GM18868 (cell line): ENCODE measurements at regions not wholly inside any gene's neighbourhood (a gene's known extent, or its start where the extent isn't known, plus 50 kb on each side); places are given as distances from the start of the nearest gene placed in this dataset.
A peak's percentile ranks its signal among the peaks of the same experiment; 100 is the strongest.

Experiments used
- ATAC-seq: cut with Tn5 transposase; IDR thresholded peaks from one replicate; pipeline ENCODE4 v1.9.1; 2021; ENCODE audit warnings: mild to moderate bottlenecking, moderate library complexity; ENCODE audit not compliant: unreplicated experiment

GRCh38 chr1:82931006-82931405, 1067.9 kb downstream of the TTLL7 start:
- no peak for ATAC-seq

DNA sequence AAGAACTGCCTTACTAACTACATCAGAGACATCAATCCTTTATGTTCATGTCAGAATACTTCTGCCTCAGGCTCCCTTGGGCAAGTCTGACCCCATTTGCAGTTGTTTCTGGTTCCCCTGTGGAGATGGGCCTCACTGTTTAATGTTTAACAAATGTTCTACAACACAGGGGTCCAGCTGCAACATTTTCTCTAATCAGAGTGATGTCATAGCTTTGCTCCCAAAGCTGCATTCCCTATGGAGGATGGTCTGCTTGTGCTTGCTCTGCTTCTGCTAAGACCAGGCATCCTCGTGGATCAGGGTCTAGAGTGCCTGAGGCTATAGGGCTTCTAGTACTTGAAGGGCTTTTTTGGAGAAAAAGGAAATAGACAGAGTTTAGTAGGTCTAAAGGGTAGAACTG, 1071.2 kb downstream of the TTLL7 start:
- no peak for ATAC-seq

DNA sequence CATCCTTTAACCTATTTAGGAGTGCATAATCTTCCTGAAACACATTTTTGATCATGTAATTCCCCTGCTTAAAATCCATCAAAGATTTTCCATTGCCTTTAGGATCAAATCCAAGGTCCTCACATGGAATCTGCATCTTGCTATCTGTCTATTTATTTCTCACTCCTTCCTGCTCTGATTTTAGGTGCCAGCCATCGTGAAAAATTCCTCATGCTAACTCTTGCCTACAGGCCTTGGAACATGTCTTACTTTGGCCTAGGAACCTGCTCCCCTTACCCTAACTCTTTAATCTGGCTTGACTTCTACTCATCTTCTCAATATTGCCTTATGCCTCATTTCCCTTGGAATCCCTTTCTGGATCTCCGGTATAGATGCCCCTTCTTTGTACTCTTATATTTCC, 1074.3 kb downstream of the TTLL7 start:
- no peak for ATAC-seq

DNA sequence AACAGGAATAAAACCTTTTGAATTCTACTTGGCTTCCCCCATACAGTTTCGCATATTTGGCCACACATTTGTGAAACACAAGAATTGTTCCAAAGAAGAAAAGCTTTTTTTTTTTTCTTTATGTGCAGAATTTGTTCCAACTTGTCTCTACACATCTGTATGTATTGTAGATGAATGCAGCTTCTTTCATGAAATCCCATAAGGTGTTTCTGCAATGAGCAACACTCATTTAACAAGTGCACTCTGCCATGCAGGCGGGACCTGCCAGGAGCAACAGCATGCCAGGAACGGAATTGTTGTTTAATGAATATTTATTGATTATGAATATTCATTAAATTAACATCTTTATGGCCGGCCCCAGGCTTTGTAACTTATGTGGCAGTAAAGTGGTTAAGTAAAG, 1075.0 kb downstream of the TTLL7 start:
- no peak for ATAC-seq

GRCh38 chr1:82921759-82922158, 1077.2 kb downstream of the TTLL7 start:
- no peak for ATAC-seq

DNA sequence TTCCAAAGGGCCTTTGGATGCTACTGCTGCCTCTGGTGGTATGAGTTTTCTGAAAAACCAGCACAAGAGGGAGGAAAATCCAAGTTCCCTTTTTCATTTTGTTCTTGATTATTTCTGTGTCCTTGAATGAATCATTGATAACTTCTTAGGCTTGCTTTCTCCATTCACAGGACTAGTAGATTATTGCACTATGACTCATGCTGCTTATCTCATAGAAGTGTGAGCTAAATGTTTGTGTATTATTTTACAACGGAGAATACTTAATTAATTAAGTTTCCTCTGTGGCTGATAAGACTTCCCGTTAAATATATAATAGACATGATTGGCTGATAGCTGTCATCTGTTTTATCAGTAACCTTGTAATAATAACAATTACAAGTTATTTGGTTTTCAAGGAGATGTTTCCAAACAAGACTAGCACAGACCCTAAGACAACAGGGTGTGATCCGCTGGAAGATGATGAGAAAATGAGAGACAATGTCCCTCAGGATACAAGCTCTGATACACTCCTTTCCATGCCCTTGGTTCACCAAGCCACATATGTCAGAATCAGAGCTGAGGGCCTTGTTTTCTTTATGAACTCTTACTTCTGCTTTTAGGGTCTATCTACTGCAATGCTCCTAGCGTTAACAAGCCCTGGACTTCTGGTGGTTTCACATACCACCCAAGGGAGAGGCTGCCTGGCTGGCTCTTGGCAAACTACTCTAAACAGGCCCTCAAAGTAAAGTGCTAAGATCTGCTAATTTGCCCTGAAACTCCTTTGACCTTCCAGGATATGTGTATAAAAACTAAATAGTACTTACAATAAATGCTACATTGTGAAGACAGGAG, 1078.3 kb downstream of the TTLL7 start:
- peak; percentile 61 for ATAC-seq

DNA sequence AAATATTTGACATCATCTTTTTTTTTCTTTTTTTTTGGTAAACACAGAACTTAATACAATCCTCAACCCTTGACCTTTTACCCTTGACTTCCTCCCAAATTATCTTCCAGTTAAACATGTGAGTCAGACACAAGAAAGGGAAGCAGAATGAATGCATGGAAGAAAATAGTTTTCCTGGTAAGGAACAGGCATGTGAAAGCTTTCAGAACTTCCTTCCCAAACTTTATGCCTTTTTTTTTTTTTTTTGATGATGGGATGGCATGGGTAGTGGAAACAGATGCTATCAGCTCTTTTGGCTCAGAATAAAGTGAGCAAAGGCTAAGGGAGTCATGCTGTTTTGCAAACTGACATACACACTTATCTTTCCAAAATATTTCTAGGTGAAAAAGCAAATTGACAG, 1079.1 kb downstream of the TTLL7 start:
- ATAC-seq, result no peak

DNA sequence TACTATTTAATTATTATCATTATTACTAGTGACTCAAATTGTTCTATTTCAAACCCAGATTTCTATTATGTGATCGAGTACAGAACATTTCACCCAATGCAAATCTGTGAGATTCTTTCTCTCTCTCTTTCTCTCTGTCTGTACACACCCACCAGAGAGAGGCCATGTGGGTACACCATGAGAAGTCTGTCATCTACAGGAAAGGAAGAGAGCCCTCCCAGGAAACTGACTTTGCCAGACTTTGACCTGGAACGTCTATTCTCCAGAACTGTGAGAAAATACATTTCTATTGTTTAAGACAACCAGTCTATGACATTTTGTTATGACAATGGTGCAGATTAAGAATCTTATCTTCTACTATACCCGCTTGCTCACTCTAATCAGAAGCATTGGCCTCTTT, 1091.6 kb downstream of the TTLL7 start:
- no peak for ATAC-seq

DNA sequence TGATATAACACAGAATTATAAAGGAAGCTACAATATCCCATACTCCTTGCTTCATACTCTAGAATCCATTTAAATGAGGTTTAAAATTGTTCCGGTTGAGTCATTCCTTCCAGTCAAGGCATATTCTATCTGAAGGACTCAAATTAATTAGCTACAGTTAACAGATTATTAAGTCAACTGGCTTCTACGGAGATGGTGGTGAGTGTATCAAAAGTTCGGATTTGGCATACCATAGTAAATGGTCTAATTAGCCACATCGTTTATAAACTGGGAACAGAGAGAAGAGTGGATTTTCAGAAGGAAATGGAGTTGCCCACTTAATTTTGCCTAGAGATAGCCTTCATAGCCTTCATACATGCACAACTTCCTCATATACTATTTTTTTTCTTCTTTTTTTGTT, 1095.3 kb downstream of the TTLL7 start:
- no peak for ATAC-seq

DNA sequence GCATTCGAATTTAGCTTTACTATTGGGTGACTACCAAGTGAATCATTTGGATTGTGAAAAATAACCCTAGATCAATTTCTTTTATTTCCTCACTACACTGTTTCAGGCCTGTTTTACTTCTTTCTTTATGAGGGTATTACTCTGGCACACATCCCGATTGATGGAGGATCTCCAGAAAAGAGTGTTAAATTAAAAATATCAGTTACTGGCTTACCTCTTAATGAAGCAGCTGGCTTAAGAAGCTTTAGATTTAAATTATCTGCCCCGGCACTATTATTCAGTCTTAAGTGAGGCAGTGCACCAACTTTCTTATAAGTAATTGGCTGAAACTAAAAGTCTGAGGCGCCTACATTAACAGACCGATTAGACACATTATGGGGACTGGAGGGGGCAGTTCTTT, 1097.4 kb downstream of the TTLL7 start:
- no peak for ATAC-seq

- no peak for ATAC-seq
Observed at GRCh38 chr1:82901118-82901517, 1097.8 kb downstream of the TTLL7 start.

GRCh38 chr1:82899017-82899416, 1098.3 kb downstream of the ADGRL2 start:
- ATAC-seq, result no peak

- no peak for ATAC-seq
Observed at GRCh38 chr1:82897549-82897948, 1096.8 kb downstream of the ADGRL2 start.

GRCh38 chr1:82896036-82896435, 1095.3 kb downstream of the ADGRL2 start:
- ATAC-seq, result no peak

DNA sequence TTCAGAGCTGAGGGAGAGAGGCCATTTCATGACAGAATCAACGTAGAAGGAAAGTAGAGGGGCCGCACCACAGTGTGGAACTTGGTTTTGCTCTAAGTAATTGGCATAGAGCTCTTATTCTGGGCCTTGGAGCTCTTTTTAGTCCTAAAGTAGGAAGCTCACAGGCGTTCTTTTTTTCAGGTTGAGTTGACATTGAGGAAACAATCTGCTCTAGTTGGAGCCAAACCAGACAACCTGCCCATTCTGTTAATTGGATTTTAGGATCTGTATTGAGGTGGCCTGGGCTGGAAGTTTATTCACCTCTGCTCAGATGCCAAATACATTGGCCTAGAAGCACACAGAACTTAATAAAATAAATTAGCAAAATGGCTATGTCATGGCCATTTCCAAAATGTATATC, 1093.9 kb downstream of the ADGRL2 start:
- ATAC-seq, result no peak

GRCh38 chr1:82893712-82894470, 1093.2 kb downstream of the ADGRL2 start:
- ATAC-seq, result no peak

- no peak for ATAC-seq
Observed at GRCh38 chr1:82880506-82880905, 1079.8 kb downstream of the ADGRL2 start.

DNA sequence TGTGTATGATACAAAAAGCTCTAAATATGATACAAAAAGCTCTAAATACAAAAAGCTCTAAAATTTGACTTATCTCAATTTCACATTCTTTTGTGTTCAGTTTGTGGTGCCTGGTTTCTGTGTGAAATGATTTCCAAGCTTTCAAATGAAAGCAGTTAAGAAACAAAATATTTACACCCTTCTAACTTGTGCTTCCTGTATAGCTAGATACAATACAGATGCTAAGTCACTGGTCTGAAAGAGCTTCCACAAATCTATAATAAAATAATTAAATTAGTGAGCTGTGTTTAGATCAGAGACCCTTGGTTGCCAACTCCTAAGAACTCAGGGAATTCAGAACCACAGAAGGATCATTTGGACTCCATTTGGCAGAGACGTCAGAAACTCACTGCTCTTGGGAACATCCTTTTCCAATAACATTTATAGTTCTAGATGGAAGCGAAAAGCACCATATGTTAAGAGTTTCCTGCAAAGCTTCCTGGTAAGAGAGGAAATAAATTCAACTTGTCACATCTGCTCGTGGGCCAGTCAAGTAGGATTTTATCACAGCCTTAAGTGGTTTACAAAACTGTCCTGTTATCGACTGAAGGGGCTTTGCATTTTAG, 1079.1 kb downstream of the ADGRL2 start:
- no peak for ATAC-seq

DNA sequence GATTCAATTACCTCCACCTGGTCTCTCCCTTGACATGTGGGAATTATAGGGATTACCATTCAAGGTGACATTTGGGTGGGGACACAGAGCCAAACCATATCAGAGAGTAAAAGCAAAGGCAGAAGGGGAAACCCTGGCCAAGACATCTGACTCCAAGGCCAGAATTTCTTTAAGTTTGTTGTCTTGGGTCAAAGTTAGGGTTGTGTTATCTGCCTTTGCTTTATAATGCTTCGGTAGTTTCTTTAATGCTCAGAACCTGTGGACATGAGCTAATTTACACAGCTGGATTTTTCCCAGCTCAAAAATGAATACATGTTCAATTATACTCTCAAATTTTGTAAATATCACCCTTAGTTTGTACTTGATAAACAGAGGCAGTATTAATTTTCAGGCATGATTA, 1074.4 kb downstream of the ADGRL2 start:
- ATAC-seq, result no peak

DNA sequence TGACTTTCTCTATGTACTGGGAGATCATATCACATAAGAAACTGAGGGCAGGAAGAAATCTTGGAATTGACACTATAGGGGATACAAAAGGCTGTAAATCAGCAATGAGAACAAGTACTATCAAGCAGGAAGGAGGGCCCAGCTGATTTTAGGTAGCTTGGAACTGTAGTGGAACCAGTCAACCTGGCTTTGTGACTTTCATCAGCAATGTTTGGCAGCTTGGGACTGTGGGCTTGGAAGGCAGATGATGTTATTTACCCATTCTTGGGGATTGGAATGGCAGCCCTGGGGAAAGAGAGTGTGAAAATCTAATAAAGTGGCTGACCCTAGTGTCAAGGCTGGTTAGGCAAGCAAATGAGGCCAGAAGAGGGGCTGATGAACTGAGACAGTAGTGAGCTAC, 1073.3 kb downstream of the ADGRL2 start:
- ATAC-seq, result no peak

- ATAC-seq, result no peak
Observed at GRCh38 chr1:82870332-82870731, 1069.6 kb downstream of the ADGRL2 start.

- no peak for ATAC-seq
Observed at GRCh38 chr1:82867781-82868180, 1067.0 kb downstream of the ADGRL2 start.
